GM23248 (cell line): ENCODE measurements at regions not wholly inside any gene's neighbourhood (a gene's known extent, or its start where the extent isn't known, plus 50 kb on each side); places are given as distances from the start of the nearest gene placed in this dataset.

Source experiments
- EZH2 ChIP-seq: fragments of 200-600 bp; sonication (generic); IDR thresholded peaks from 2 replicates; pipeline ENCODE4 v1.6.1; 2018; ENCODE audit warnings: antibody characterized with exemption, mild to moderate bottlenecking; ENCODE audit not compliant: insufficient read depth, poor library complexity, severe bottlenecking
- EZH2phosphoT487 ChIP-seq: fragments of 200-600 bp; sonication (generic); IDR thresholded peaks from 2 replicates; pipeline ENCODE4 v1.6.1; 2018; ENCODE audit warnings: antibody characterized with exemption, moderate library complexity, mild to moderate bottlenecking, low read depth; ENCODE audit not compliant: insufficient read depth

DNA sequence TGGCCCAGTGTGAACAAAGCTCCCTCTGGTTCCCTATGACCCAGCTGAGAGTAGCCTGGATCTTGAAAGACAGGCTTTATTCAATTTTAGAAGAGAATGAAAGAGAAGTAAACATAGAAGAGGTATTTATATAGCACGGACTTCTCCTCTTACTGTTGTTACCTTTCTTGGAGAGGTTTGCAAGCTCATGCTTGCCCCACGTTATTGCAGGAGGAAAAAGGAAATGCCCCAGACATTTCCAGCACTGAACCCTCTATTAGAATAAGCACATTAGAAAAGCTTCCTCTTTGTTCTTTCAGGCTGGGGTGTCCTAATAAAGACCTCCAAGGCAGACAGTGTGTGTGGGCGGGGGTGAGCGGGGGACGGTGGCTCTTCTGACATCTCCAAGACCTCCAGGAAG lies 98.7 kb upstream of the AGBL1 start:
- TF ChIP-seq EZH2: no peak
- no peak for TF ChIP-seq EZH2phosphoT487
